ENCODE measurements at regions not wholly inside any gene's neighbourhood (a gene's known extent, or its start where the extent isn't known, plus 50 kb on each side); places are given as distances from the start of the nearest gene placed in this dataset.

- DNase-seq: no peak
Measured at GRCh38 chr13:90400372-90400771, 947.1 kb upstream of the MIR17HG start.

GRCh38 chr13:90401150-90401549, 946.3 kb upstream of the MIR17HG start:
- no peak for DNase-seq

GRCh38 chr13:90402102-90402501, 945.4 kb upstream of the MIR17HG start:
- no peak for DNase-seq

GRCh38 chr13:90402613-90403012, 944.9 kb upstream of the MIR17HG start:
- DNase-seq: no peak

GRCh38 chr13:90403330-90404082, 944.0 kb upstream of the MIR17HG start:
- no peak for DNase-seq

GRCh38 chr13:90405301-90405700, 942.2 kb upstream of the MIR17HG start:
- DNase-seq: no peak

GRCh38 chr13:90412980-90413379, 934.5 kb upstream of the MIR17HG start:
- no peak for DNase-seq

GRCh38 chr13:90413548-90413947, 933.9 kb upstream of the MIR17HG start:
- DNase-seq: no peak

- DNase-seq: no peak
Measured at GRCh38 chr13:90414691-90415596, 932.5 kb upstream of the MIR17HG start.

- DNase-seq: no peak
Measured at GRCh38 chr13:90415902-90416301, 931.6 kb upstream of the MIR17HG start.

- DNase-seq: no peak
Measured at GRCh38 chr13:90416519-90416918, 931.0 kb upstream of the MIR17HG start.

GRCh38 chr13:90416938-90417337, 930.5 kb upstream of the MIR17HG start:
- no peak for DNase-seq

GRCh38 chr13:90420683-90421082, 926.8 kb upstream of the MIR17HG start:
- no peak for DNase-seq

- DNase-seq: no peak
Measured at GRCh38 chr13:90427322-90428272, 919.9 kb upstream of the MIR17HG start.

- no peak for DNase-seq
Measured at GRCh38 chr13:90428522-90429210, 918.8 kb upstream of the MIR17HG start.

GRCh38 chr13:90430127-90430526, 917.4 kb upstream of the MIR17HG start:
- no peak for DNase-seq

GRCh38 chr13:90436697-90437096, 910.8 kb upstream of the MIR17HG start:
- no peak for DNase-seq

- DNase-seq: no peak
Measured at GRCh38 chr13:90438576-90438975, 908.9 kb upstream of the MIR17HG start.

GRCh38 chr13:90443268-90443667, 904.2 kb upstream of the MIR17HG start:
- DNase-seq: no peak

- no peak for DNase-seq
Measured at GRCh38 chr13:90444232-90444631, 903.3 kb upstream of the MIR17HG start.

- no peak for DNase-seq
Measured at GRCh38 chr13:90445179-90445578, 902.3 kb upstream of the MIR17HG start.

- DNase-seq: no peak
Measured at GRCh38 chr13:90447034-90447733, 900.3 kb upstream of the MIR17HG start.
